RWPE2 (cell line): ENCODE measurements at regions not wholly inside any gene's neighbourhood (a gene's known extent, or its start where the extent isn't known, plus 50 kb on each side); places are given as distances from the start of the nearest gene placed in this dataset.

Experiments used
- ATAC-seq: fragments of 200-7000 bp; cut with Tn5 transposase; 3 replicates; pipeline ENCODE4 v1.9.1; 2021; ENCODE audit warnings: low read depth
- DNase-seq: peaks from one replicate; pipeline ENCODE4 v3.0.0-alpha.2; 2020; ENCODE audit warnings: low spot score
- H3K27ac ChIP-seq: fragments of 450-650 bp; 2 replicates; pipeline ENCODE4 v1.5.1; 2017; ENCODE audit warnings: mild to moderate bottlenecking; ENCODE audit not compliant: poor library complexity, severe bottlenecking
- H3K27me3 ChIP-seq: fragments of 250-450 bp; sonication (Bioruptor Pico); 2 replicates; pipeline ENCODE4 v1.5.1; 2021; ENCODE audit warnings: mild to moderate bottlenecking, moderate library complexity; ENCODE audit not compliant: insufficient read depth, poor library complexity, severe bottlenecking
- H3K36me3 ChIP-seq: fragments of 250-450 bp; sonication (Bioruptor Pico); 2 replicates; pipeline ENCODE4 v1.5.1; 2020; ENCODE audit warnings: low read depth, mild to moderate bottlenecking, moderate library complexity
- H3K4me1 ChIP-seq: fragments of 250-450 bp; sonication (Bioruptor Pico); 2 replicates; pipeline ENCODE4 v1.5.1; 2021; ENCODE audit warnings: mild to moderate bottlenecking, moderate library complexity; ENCODE audit not compliant: insufficient read depth, poor library complexity, severe bottlenecking
- H3K4me3 ChIP-seq: fragments of 250-450 bp; sonication (Bioruptor Pico); 2 replicates; pipeline ENCODE4 v1.5.1; 2021; ENCODE audit warnings: mild to moderate bottlenecking, moderate library complexity; ENCODE audit not compliant: severe bottlenecking
- H3K9me3 ChIP-seq: fragments of 250-450 bp; sonication (Bioruptor Pico); 2 replicates; pipeline ENCODE4 v1.5.1; 2021; ENCODE audit warnings: mild to moderate bottlenecking, moderate library complexity; ENCODE audit not compliant: severe bottlenecking
- TF ChIP-seq, protein P1 (sequence below): fragments of 450-650 bp; IDR thresholded peaks from one replicate; pipeline ENCODE4 v1.5.1; 2017; ENCODE audit warnings: mild to moderate bottlenecking, moderate library complexity; ENCODE audit not compliant: poor library complexity, severe bottlenecking

DNA sequence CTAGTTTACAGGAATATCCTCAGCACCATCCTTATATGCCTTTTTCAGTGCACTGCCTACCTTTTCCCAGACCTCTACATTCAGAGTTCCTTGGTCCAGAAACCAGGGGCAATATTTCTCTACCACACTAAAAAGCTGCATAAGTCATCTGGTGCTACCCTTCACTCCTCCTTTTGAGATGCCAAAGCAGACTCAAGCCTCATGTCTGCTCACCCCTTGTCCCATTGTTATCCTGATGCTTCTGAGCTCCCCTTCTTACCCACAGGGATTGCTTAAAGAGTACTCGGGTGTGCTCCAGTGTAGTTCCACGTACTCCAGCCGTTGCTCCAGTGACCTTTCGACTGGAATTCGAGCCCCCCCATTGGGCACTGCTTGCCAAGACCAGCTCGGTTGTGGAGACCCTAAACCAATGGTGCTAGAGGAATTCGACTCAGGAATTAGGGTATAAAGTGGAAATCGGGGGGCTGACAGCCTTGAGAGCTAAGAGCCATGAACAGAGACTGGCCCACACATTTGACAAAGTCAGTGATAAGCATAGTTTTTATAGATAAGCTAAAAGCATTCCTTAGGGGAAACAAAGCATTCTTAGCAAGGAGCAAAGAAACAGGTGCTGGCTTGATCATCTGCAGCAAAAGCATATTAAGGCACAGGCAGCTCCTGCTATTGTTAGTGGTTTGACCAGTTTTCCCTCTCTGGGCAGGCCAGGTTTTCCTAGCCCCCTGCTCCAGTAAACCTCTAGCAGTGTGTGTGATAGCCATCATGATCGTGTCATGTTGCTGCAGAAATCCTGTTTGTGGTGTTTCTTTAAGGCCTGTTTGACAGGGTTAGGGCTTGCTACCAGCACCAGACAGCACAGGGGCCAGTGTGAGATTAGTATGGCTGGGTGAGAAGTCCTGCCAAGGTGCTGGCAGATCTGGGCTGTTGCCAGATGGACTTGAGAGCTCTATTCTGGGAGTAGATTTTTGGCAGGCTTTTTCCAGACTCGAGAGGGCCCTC lies 57.5 kb upstream of the WDR1 start:
- DNase-seq (no peak), ATAC-seq (no peak)
- Histone ChIP-seq H3K4me1 (no peaks in the 10 kb centered on the region), H3K4me3 (no peak overlapping the region), H3K36me3 (no peaks in the 10 kb centered on the region), H3K9me3 (no peaks in the 10 kb centered on the region), H3K27ac (no peak overlapping the region), H3K27me3 (no peaks in the 10 kb centered on the region)
- TF ChIP-seq, protein P1, sequence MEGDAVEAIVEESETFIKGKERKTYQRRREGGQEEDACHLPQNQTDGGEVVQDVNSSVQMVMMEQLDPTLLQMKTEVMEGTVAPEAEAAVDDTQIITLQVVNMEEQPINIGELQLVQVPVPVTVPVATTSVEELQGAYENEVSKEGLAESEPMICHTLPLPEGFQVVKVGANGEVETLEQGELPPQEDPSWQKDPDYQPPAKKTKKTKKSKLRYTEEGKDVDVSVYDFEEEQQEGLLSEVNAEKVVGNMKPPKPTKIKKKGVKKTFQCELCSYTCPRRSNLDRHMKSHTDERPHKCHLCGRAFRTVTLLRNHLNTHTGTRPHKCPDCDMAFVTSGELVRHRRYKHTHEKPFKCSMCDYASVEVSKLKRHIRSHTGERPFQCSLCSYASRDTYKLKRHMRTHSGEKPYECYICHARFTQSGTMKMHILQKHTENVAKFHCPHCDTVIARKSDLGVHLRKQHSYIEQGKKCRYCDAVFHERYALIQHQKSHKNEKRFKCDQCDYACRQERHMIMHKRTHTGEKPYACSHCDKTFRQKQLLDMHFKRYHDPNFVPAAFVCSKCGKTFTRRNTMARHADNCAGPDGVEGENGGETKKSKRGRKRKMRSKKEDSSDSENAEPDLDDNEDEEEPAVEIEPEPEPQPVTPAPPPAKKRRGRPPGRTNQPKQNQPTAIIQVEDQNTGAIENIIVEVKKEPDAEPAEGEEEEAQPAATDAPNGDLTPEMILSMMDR: no peak

DNA sequence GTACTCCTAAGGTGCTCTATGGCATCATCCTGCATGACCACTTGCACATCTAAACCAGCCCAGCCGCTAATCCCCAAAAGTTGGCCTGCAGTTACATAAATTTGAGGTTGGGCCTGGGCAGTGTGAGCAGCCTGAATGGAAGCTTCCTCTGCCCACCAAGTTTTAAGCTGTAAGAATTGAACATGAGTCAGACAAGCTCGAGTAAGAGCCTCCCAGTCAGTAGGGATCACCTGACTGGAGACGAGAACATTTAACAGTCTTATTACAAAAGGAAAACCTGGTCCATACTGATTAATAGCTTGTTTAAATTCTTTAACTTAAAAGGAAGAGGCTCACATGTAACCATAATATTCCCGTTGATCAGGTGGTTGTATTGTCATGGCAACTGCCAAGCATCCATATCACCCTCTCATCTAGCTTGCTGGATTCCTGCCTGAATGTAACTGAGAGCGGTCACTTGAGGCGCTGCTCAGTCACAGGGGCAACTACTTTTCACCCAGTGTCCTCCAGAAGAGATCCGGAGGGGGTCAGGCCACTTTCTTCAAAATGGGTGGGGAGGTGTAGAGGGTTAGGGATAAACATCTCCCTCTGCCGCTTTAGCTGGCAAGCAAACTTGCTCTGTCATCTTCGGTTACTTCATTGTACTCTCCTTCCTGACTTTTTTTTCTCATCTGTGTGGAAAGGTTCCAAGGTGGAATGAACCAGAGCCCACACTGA lies 56.6 kb upstream of the WDR1 start:
- Histone ChIP-seq H3K36me3 (no peaks in the 10 kb centered on the region), H3K4me3 (no peak overlapping the region), H3K27me3 (no peaks in the 10 kb centered on the region), H3K4me1 (no peaks in the 10 kb centered on the region), H3K9me3 (no peaks in the 10 kb centered on the region), H3K27ac (no peak overlapping the region)
- ATAC-seq: peak; percentile 48; the same call in 2 of the 3 replicates
- TF ChIP-seq, protein P1: peak; percentile 17
- no peak for DNase-seq

DNA sequence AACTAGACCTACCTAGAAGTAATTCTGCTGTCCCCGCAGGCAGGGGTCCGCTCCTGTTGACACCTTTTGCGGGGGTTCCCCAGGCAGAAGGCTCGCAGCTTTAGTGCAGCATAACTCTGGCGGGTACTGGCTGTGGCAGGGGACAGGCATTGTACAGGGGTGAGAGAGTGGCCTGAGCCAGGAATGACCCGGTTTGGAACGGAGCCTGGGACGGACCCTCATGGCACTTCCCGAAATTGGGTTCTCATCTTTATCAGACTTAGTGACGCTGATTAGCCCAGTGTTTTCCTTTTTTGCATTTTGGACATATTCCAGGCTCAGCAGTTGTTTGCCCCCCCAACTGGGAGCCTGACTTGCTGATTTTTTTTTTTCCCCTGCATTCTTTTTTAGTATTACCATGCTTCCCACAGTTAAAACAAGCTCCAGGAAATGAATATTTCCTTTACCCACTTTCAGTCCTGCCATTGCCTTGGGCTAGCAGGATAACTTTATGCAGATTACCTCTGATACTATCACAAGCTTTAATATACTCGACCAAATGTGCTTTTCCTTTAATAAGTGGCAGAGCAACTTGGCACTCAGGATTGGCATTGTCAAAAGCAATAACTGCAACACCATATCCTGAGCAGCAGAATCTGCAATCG lies 55.8 kb upstream of the WDR1 start:
- no peak overlapping the region for H3K4me3 ChIP-seq
- DNase-seq (no peak), ATAC-seq (no peak)
- TF ChIP-seq, protein P1: no peak
- H3K4me1 ChIP-seq: no peaks in the 10 kb centered on the region
- H3K27me3 ChIP-seq: no peaks in the 10 kb centered on the region
- no peaks in the 10 kb centered on the region for H3K9me3 ChIP-seq
- H3K36me3 ChIP-seq: no peaks in the 10 kb centered on the region
- H3K27ac ChIP-seq: no peak overlapping the region

DNA sequence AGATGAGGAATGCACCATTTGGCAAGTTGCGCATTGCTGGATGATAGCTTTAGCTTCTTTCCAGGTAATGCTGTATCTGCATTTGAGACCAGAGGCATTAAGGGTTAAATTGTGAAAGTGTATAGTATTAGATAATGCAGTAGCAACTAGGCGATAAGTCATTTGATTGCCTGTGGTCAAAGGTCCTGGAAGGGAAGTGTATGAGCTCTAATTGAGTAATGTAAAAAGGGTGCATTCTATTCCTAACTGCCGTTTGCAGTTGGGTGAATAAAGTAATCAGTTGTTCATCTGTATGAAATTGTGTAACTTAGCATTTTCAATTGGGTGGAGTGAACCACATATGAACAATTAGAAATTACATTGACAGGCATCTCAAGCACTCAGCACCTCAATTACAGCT lies 54.5 kb upstream of the WDR1 start:
- Histone ChIP-seq H3K4me1 (no peaks in the 10 kb centered on the region), H3K27ac (no peak overlapping the region), H3K27me3 (no peaks in the 10 kb centered on the region), H3K36me3 (no peaks in the 10 kb centered on the region), H3K4me3 (no peak overlapping the region), H3K9me3 (no peaks in the 10 kb centered on the region)
- DNase-seq (no peak), ATAC-seq (no peak)
- TF ChIP-seq, protein P1: no peak
